Fibroblast of pulmonary artery (primary cell): ENCODE measurements at regions not wholly inside any gene's neighbourhood (a gene's known extent, or its start where the extent isn't known, plus 50 kb on each side); places are given as distances from the start of the nearest gene placed in this dataset.
"Not testable (repeated sequence)": the region's sequence is repeated elsewhere in the genome, so short reads cannot be mapped to it uniquely, and the experiment has no call there.

Experiments
- DNase-seq: peaks from one replicate; pipeline ENCODE4 v3.0.0-alpha.2; 2010; ENCODE audit warnings: low read depth
- H3K4me3 ChIP-seq: replicated peaks from 2 replicates; pipeline ENCODE4 v1.5.1; 2011; ENCODE audit warnings: low read depth, mild to moderate bottlenecking, control low read depth, low read length, moderate library complexity
- CTCF ChIP-seq: IDR thresholded peaks from 2 replicates; pipeline ENCODE4 v1.5.1; 2011; ENCODE audit warnings: mild to moderate bottlenecking, control low read depth, low read length, inconsistent platforms; ENCODE audit errors: missing control alignments

- no peak for TF ChIP-seq CTCF
- no peak for DNase-seq
- H3K4me3 ChIP-seq: no peak overlapping the region
Observed at GRCh38 chr12:131438881-131439280, 272.0 kb upstream of the SFSWAP start.

DNA sequence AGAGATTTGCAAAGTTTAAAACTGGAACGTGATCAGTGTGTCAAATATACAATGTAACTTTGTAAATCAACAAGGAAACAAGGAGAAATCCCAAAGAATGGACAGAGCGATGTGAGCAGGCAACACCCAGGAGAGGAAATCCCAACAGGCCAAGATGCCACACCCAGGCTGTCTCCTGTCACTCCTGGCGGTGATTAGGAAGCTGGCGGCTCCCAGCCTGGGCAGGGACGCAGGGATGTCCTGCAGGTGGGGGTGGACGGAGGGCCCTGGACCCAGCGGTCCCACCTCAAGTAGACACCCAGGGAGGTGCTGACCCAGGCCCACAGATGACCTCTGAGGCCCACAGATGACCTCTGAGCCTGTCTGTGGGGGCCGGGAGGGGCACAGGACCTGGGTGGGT is 271.1 kb upstream of the SFSWAP start:
- H3K4me3 ChIP-seq, DNase-seq: not testable (repeated sequence)

GRCh38 chr12:131440209-131441059 is 270.5 kb upstream of the SFSWAP start:
- not testable (repeated sequence) for DNase-seq, H3K4me3 ChIP-seq

DNA sequence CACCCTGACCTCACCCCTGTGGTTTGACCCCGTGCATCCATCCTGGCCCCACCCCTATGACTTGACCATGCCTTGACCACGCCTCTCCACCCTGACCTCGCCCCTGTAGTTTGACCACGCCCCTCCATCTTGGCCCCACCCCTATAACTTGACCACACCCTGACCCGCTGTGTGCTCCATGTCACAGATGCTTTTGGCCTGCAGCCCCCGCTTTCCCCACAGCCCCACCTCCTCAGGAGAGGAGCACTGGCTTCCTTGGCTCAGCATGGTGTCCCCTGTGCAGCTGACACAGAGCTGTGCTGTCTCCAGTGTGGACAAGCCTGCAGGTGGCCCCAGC is 269.9 kb upstream of the SFSWAP start:
- DNase-seq: no peak
- TF ChIP-seq CTCF: no peak
- no peak overlapping the region for H3K4me3 ChIP-seq

- H3K4me3 ChIP-seq: no peak overlapping the region
- no peak for DNase-seq
- no peak for TF ChIP-seq CTCF
Observed at GRCh38 chr12:131441638-131442336, 269.1 kb upstream of the SFSWAP start.

DNA sequence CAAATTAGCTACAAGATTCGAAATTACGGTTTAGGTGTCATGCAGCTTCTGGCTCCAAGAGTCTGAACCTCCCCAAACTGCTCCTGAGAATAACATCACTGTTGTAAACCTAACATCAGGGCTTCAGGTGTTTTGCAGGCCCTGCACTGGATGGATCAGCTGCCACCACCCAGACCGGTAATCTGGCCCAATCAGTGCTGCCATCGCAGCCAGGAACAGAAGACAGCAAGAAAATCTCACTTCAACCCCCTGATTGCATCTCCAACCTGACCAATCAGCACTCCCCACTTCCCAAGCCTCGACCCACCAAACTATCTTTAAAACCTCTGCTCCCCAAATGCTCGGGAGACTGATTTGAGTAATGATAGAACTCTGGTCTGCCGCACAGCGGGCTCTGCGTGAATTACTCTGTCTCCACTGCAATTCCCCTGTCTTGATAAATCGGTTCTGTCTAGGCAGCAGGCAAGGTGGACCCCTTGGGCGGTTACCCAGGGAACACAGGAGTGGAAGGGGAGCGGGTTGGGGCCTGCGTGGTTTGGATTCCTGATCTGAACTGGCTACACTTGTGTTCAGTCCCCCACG is 268.5 kb upstream of the SFSWAP start:
- H3K4me3 ChIP-seq: no peak overlapping the region
- no peak for TF ChIP-seq CTCF
- no peak for DNase-seq

DNA sequence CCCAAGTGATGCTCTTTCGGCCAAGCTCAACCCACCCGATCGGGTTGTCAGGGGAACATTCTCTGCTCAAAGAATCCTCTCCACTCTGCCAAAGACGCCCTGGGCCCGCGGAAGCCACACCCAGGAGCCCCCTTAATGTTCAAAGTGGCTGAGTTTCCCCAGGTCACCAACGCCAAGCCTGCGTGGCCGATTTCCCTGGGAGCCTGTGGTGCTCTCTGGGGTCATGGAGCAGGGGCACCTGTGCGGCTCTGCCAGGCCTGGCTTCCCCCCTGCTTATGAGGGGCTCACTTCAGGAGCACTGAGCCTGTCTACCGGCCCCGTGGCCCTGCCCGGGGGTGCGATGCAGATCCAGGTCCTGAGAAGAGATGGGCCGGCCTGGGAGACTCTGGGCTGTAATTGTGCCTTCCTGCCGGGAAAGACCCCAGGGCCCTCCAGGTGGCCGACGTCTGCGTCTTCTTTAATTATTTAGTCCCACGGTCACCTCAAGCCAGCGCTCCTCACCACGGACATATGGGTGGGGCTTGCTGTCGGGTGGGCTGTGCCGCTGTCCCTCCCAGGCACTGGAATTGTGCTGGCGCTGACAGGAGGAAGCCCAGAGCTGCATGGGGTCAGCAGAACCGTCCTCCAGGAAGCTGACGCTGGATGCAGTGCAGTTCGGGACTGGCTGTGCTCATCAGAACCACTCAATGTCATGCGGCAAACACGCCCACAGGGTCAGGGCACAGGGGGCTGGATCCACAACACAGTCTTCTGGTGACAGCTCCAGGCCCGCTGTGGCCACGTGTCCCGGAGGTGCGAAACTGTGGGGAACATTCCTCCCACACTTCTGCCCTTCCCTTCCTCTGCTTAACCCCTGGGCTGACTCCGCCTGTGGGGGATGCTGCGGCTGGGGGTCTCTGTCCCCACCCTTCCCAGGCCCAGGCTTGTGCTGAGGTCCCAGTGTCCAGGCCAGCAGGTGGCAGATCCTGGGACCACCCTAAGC is 267.6 kb upstream of the SFSWAP start:
- no peak for DNase-seq
- no peak for TF ChIP-seq CTCF

More for the DNA sequence above, 267.6 kb upstream of the SFSWAP start:
- no peak overlapping the region for H3K4me3 ChIP-seq
